ENCODE measurements at regions not wholly inside any gene's neighbourhood (a gene's known extent, or its start where the extent isn't known, plus 50 kb on each side); places are given as distances from the start of the nearest gene placed in this dataset.

GRCh38 chr5:123949807-123950340 is 437.9 kb downstream of the CSNK1G3 start:
- intact Hi-C loops (cut with DNase I; ENCODE audit: low total_unique reads) = no loop called here
- no peak overlapping the region for H3K4me3 ChIP-seq (ENCODE audit: low read depth, poor library complexity, severe bottlenecking)
- no peak for TF ChIP-seq POLR2A (IDR thresholded peaks at IDR 0.05)
- no peak for TF ChIP-seq CTCF (IDR thresholded peaks at IDR 0.05)
- DNase-seq (ENCODE audit: low spot score in 2 of 2) = no peak
- WGBS, 2 donors = 96 to 97% methylated on average over 6 of the region's 6 CpGs

- 97 to 98% methylated on average over 9 to 24 of the region's 32 CpGs for WGBS, 2 donors
- no peak for DNase-seq (ENCODE audit: low spot score in 2 of 2)
- no peak overlapping the region for H3K4me3 ChIP-seq (ENCODE audit: low read depth, poor library complexity, severe bottlenecking)
- intact Hi-C loops (cut with DNase I; ENCODE audit: low total_unique reads) = no loop called here
- TF ChIP-seq CTCF (IDR thresholded peaks at IDR 0.05) (no peak), POLR2A (IDR thresholded peaks at IDR 0.05) (no peak)
Measured at GRCh38 chr5:123949043-123949804, 437.2 kb downstream of the CSNK1G3 start.

- DNase-seq (ENCODE audit: low spot score in 2 of 2) = no peak
- H3K4me3 ChIP-seq (ENCODE audit: low read depth, poor library complexity, severe bottlenecking) = no peak overlapping the region
- TF ChIP-seq CTCF (IDR thresholded peaks at IDR 0.05) (no peak), POLR2A (IDR thresholded peaks at IDR 0.05) (no peak)
- 84 to 86% methylated on average over 2 of the region's 2 CpGs for WGBS, 2 donors
- intact Hi-C loops (cut with DNase I; ENCODE audit: low total_unique reads) = no loop called here
Measured at GRCh38 chr5:123947797-123948196, 435.8 kb downstream of the CSNK1G3 start.

- DNase-seq (ENCODE audit: low spot score in 2 of 2) = no peak
- TF ChIP-seq CTCF (IDR thresholded peaks at IDR 0.05) (no peak), POLR2A (IDR thresholded peaks at IDR 0.05) (no peak)
- WGBS, 2 donors = 45 to 67% methylated on average over 1 of the region's 1 CpG
- no peak overlapping the region for H3K4me3 ChIP-seq (ENCODE audit: low read depth, poor library complexity, severe bottlenecking)
- intact Hi-C loops (cut with DNase I; ENCODE audit: low total_unique reads) = no loop called here
Measured at GRCh38 chr5:123945548-123945947, 433.6 kb downstream of the CSNK1G3 start.

GRCh38 chr5:123943151-123943550 is 431.2 kb downstream of the CSNK1G3 start:
- intact Hi-C loops (cut with DNase I; ENCODE audit: low total_unique reads) = no loop called here
- no peak overlapping the region for H3K4me3 ChIP-seq (ENCODE audit: low read depth, poor library complexity, severe bottlenecking)
- no peak for DNase-seq (ENCODE audit: low spot score in 2 of 2)
- TF ChIP-seq POLR2A (IDR thresholded peaks at IDR 0.05) = no peak
- no peak for TF ChIP-seq CTCF (IDR thresholded peaks at IDR 0.05)

GRCh38 chr5:123940416-123940815 is 428.4 kb downstream of the CSNK1G3 start:
- TF ChIP-seq CTCF (IDR thresholded peaks at IDR 0.05) (no peak), POLR2A (IDR thresholded peaks at IDR 0.05) (no peak)
- DNase-seq (ENCODE audit: low spot score in 2 of 2) = no peak
- intact Hi-C loops (cut with DNase I; ENCODE audit: low total_unique reads) = no loop called here
- no peak overlapping the region for H3K4me3 ChIP-seq (ENCODE audit: low read depth, poor library complexity, severe bottlenecking)

Measured in lower leg skin (tissue), 4 donors.